ENCODE measurements at regions not wholly inside any gene's neighbourhood (a gene's known extent, or its start where the extent isn't known, plus 50 kb on each side); places are given as distances from the start of the nearest gene placed in this dataset.

DNA sequence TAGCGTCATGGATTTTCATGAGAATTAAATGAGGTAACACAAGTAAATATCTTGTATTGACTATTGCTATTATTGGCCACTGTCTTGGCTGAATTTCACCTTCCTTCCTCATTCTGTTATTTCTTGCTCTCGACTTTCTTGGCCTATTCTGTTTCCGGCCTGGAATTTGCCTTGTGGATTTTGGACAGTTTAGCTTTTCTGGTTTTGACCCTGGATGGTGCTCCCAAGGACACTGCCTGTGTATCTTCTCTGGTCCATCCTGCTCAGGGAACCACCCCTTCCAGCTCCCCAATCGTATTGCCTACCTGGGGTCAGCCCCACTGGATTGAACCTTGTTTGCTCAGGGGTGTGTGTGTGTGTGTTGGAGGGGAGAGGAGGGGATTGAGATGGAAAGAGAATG lies 376.2 kb upstream of the C2CD4B start:
- no peaks in the 10 kb centered on the region for H3K27me3 Mint-ChIP-seq (ENCODE audit: low read depth, unreplicated experiment)
- H3K36me3 Mint-ChIP-seq (ENCODE audit: low read depth, unreplicated experiment), result peaks cover 8% of the 10 kb centered on the region
- no peaks in the 10 kb centered on the region for H3K4me1 Mint-ChIP-seq (ENCODE audit: low read depth, unreplicated experiment)
- no peak overlapping the region for H3K27ac Mint-ChIP-seq (ENCODE audit: unreplicated experiment)
- no peak overlapping the region for H3K4me3 Mint-ChIP-seq (ENCODE audit: unreplicated experiment)
- Histone ChIP-seq H3K4me2 (ENCODE audit: low read length) (no peak overlapping the region), H3K27ac (ENCODE audit: low read depth, low read length) (no peak overlapping the region), H4K20me1 (ENCODE audit: insufficient read depth, low read length) (peaks cover 7% of the 10 kb centered on the region), H3K9ac (ENCODE audit: low read length) (no peak overlapping the region), H3K36me3 (ENCODE audit: insufficient read depth, low read length) (no peaks in the 10 kb centered on the region), H3K9me3 (ENCODE audit: insufficient read depth, low read depth, low read length) (peaks cover 3% of the 10 kb centered on the region), H3K4me3 (ENCODE audit: insufficient read depth, low read depth, low read length) (no peak overlapping the region), H3K27me3 (ENCODE audit: insufficient read depth, low read length) (no peaks in the 10 kb centered on the region), H3K79me2 (ENCODE audit: insufficient read depth, low read length) (no peaks in the 10 kb centered on the region), H3K4me1 (ENCODE audit: insufficient read depth, low read length) (peaks cover 8% of the 10 kb centered on the region), H2AFZ (ENCODE audit: low read depth, low read length) (no peak overlapping the region)
- DNase-seq (ENCODE audit: low read depth) (no peak), FAIRE-seq (no peak)
- TF ChIP-seq, protein P1, sequence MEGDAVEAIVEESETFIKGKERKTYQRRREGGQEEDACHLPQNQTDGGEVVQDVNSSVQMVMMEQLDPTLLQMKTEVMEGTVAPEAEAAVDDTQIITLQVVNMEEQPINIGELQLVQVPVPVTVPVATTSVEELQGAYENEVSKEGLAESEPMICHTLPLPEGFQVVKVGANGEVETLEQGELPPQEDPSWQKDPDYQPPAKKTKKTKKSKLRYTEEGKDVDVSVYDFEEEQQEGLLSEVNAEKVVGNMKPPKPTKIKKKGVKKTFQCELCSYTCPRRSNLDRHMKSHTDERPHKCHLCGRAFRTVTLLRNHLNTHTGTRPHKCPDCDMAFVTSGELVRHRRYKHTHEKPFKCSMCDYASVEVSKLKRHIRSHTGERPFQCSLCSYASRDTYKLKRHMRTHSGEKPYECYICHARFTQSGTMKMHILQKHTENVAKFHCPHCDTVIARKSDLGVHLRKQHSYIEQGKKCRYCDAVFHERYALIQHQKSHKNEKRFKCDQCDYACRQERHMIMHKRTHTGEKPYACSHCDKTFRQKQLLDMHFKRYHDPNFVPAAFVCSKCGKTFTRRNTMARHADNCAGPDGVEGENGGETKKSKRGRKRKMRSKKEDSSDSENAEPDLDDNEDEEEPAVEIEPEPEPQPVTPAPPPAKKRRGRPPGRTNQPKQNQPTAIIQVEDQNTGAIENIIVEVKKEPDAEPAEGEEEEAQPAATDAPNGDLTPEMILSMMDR (IDR thresholded peaks at IDR 0.05; ENCODE audit: insufficient read depth, low read depth, low read length), result no peak
- no peak for TF ChIP-seq EZH2 (IDR thresholded peaks at IDR 0.05; ENCODE audit: insufficient read depth, low read length)
- no peaks in the 10 kb centered on the region for H3K9me3 Mint-ChIP-seq (ENCODE audit: unreplicated experiment)

DNA sequence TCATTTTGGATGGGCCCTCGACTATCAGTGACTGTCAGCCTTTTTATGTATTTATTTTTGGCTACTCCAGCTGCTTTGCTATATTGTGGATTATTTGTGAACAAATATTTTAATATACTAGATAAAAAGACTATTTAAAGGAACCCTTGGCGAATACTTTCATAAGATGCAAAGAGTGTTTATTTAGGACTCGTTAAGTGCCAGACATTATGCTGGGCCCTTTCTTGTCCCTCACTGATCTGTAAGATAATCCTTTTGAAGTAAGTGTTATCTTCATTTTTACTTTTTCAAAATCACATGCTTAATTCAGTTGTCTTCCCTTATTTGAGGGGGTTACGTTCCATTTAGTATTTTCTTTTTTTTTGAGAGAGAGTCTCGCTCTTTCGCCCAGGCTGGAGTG lies 376.8 kb upstream of the C2CD4B start:
- peaks cover 8% of the 10 kb centered on the region for H3K4me1 ChIP-seq (ENCODE audit: insufficient read depth, low read length)
- H2AFZ ChIP-seq (ENCODE audit: low read depth, low read length), result no peak overlapping the region
- H3K4me3 ChIP-seq (ENCODE audit: insufficient read depth, low read depth, low read length), result no peak overlapping the region
- H3K79me2 ChIP-seq (ENCODE audit: insufficient read depth, low read length), result no peaks in the 10 kb centered on the region
- no peak overlapping the region for H3K4me2 ChIP-seq (ENCODE audit: low read length)
- no peak overlapping the region for H3K27ac ChIP-seq (ENCODE audit: low read depth, low read length)
- no peak for FAIRE-seq
- Mint-ChIP-seq H3K4me1 (ENCODE audit: low read depth, unreplicated experiment) (no peaks in the 10 kb centered on the region), H3K27me3 (ENCODE audit: low read depth, unreplicated experiment) (no peaks in the 10 kb centered on the region), H3K27ac (ENCODE audit: unreplicated experiment) (no peak overlapping the region), H3K9me3 (ENCODE audit: unreplicated experiment) (no peaks in the 10 kb centered on the region), H3K36me3 (ENCODE audit: low read depth, unreplicated experiment) (peaks cover 8% of the 10 kb centered on the region), H3K4me3 (ENCODE audit: unreplicated experiment) (no peak overlapping the region)
- H3K27me3 ChIP-seq (ENCODE audit: insufficient read depth, low read length), result no peaks in the 10 kb centered on the region
- peaks cover 7% of the 10 kb centered on the region for H4K20me1 ChIP-seq (ENCODE audit: insufficient read depth, low read length)
- no peak overlapping the region for H3K9ac ChIP-seq (ENCODE audit: low read length)
- DNase-seq (ENCODE audit: low read depth), result no peak
- no peaks in the 10 kb centered on the region for H3K36me3 ChIP-seq (ENCODE audit: insufficient read depth, low read length)
- peaks cover 3% of the 10 kb centered on the region for H3K9me3 ChIP-seq (ENCODE audit: insufficient read depth, low read depth, low read length)
- no peak for TF ChIP-seq EZH2 (IDR thresholded peaks at IDR 0.05; ENCODE audit: insufficient read depth, low read length)
- TF ChIP-seq, protein P1 (IDR thresholded peaks at IDR 0.05; ENCODE audit: insufficient read depth, low read depth, low read length), result no peak

DNA sequence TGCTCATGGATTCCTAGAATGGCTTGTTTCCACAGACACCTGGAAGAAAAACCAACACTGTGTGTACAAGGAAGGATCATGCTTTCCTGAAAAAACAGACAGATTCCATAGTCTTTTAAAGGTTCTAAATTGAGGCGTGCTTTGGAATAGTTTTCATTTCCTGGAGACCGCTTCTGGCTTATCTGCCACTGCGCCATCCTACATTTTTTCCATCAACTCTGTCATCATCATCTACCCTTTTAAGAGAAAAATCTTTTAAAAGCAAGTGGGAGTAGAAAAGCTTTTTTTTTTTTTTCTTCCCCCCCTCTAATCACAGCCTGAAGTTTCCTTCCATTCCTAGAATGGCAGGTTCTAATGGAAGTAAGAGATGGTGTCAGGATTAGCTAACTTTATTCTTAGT lies 379.4 kb upstream of the C2CD4B start:
- H3K27me3 Mint-ChIP-seq (ENCODE audit: low read depth, unreplicated experiment), result no peaks in the 10 kb centered on the region
- H3K9me3 Mint-ChIP-seq (ENCODE audit: unreplicated experiment), result peaks cover 2% of the 10 kb centered on the region
- H4K20me1 ChIP-seq (ENCODE audit: insufficient read depth, low read length), result peaks cover 7% of the 10 kb centered on the region
- H3K27ac ChIP-seq (ENCODE audit: low read depth, low read length), result no peak overlapping the region
- peaks cover 3% of the 10 kb centered on the region for H3K9me3 ChIP-seq (ENCODE audit: insufficient read depth, low read depth, low read length)
- H3K36me3 Mint-ChIP-seq (ENCODE audit: low read depth, unreplicated experiment), result peaks cover 10% of the 10 kb centered on the region
- no peak overlapping the region for H3K4me3 Mint-ChIP-seq (ENCODE audit: unreplicated experiment)
- no peaks in the 10 kb centered on the region for H3K27me3 ChIP-seq (ENCODE audit: insufficient read depth, low read length)
- no peak overlapping the region for H3K9ac ChIP-seq (ENCODE audit: low read length)
- TF ChIP-seq EZH2 (IDR thresholded peaks at IDR 0.05; ENCODE audit: insufficient read depth, low read length), result no peak
- TF ChIP-seq, protein P1 (IDR thresholded peaks at IDR 0.05; ENCODE audit: insufficient read depth, low read depth, low read length), result no peak
- peaks cover 1% of the 10 kb centered on the region for H3K4me1 Mint-ChIP-seq (ENCODE audit: low read depth, unreplicated experiment)
- no peak overlapping the region for H3K4me2 ChIP-seq (ENCODE audit: low read length)
- no peak overlapping the region for H2AFZ ChIP-seq (ENCODE audit: low read depth, low read length)
- H3K27ac Mint-ChIP-seq (ENCODE audit: unreplicated experiment), result no peak overlapping the region
- no peaks in the 10 kb centered on the region for H3K79me2 ChIP-seq (ENCODE audit: insufficient read depth, low read length)
- FAIRE-seq, result no peak
- no peak overlapping the region for H3K4me3 ChIP-seq (ENCODE audit: insufficient read depth, low read depth, low read length)
- peaks cover 8% of the 10 kb centered on the region for H3K4me1 ChIP-seq (ENCODE audit: insufficient read depth, low read length)
- H3K36me3 ChIP-seq (ENCODE audit: insufficient read depth, low read length), result no peaks in the 10 kb centered on the region
- DNase-seq (ENCODE audit: low read depth), result no peak
